Endothelial cell of umbilical vein (primary cell): ENCODE measurements at regions not wholly inside any gene's neighbourhood (a gene's known extent, or its start where the extent isn't known, plus 50 kb on each side); places are given as distances from the start of the nearest gene placed in this dataset.

Source experiments
- BruUV-seq: library from RNA; stranded (reverse); fragments of 400-500 nt; replicated peaks from 2 replicates; lab custom pipeline; 2021; lab: Mats Ljungman, UMichigan
- CTCF ChIA-PET: fragments of 300-600, 350-600 bp; sonication (Branson Sonifier 250); formaldehyde crosslinking; loops from one replicate; lab custom pipeline; 2021; ENCODE audit warnings: antibody characterized with exemption, inconsistent platforms; lab: Charles Lee
- POLR2A ChIA-PET: fragments of 300-600, 350-600 bp; sonication (Branson Sonifier 250); formaldehyde crosslinking; loops from one replicate; lab custom pipeline; 2021; ENCODE audit warnings: antibody characterized with exemption, inconsistent platforms; lab: Charles Lee
- DNase-seq: peaks from one replicate; pipeline ENCODE4 v3.0.0-alpha.2; 2011; ENCODE audit warnings: low read depth, low spot score
- FAIRE-seq: peaks from 2 replicates; lab custom pipeline; 2011; peaks lifted over from hg19 to GRCh38; lab: Jason Lieb, UNC
- H2AFZ ChIP-seq: 2 replicates; pipeline ENCODE4 v1.6.0; 2012; ENCODE audit warnings: low read depth, low read length, control low read depth, inconsistent platforms
- H3K27ac ChIP-seq: 2 replicates; pipeline ENCODE4 v1.5.1; 2011; ENCODE audit warnings: low read depth, mild to moderate bottlenecking, control low read depth, low read length, moderate library complexity; ENCODE audit not compliant: insufficient read depth
- H3K27me3 ChIP-seq, 2 experiments: 2 replicates each; pipeline versions ENCODE4 v1.6.0 to v1.6.1; 2011; ENCODE audit warnings: low read length in 2 of 2, mixed read lengths in 1 of 2; ENCODE audit not compliant: control insufficient read depth in 2 of 2, insufficient read depth in 2 of 2
- H3K36me3 ChIP-seq, 2 experiments: 2 replicates in 1 of 2; 3 replicates in 1 of 2; pipeline ENCODE4 v1.5.1; 2011; ENCODE audit warnings: low read length in 2 of 2, mild to moderate bottlenecking in 1 of 2, moderate library complexity in 1 of 2; ENCODE audit not compliant: control insufficient read depth in 2 of 2, insufficient read depth in 2 of 2; ENCODE audit errors: extremely low read depth in 1 of 2
- H3K4me1 ChIP-seq: 3 replicates; pipeline ENCODE4 v1.5.1; 2011; ENCODE audit warnings: mild to moderate bottlenecking, low read length; ENCODE audit not compliant: control insufficient read depth, insufficient read depth; ENCODE audit errors: extremely low read depth
- H3K4me2 ChIP-seq: 2 replicates; pipeline ENCODE4 v1.6.1; 2011; ENCODE audit warnings: low read length, control low read depth, mixed read lengths; ENCODE audit not compliant: insufficient read depth
- H3K4me3 ChIP-seq, 3 experiments: fragments of 200-600 bp in 1 of 3; sonication (generic), shearing (Covaris generic) in 1 of 3; replicated peaks in 1 of 3; 2 replicates each; pipeline ENCODE4 v1.5.1; 2011 to 2016; ENCODE audit warnings: control low read depth in 3 of 3, low read length in 3 of 3, mild to moderate bottlenecking in 2 of 3, inconsistent platforms in 1 of 3, low read depth in 1 of 3, moderate library complexity in 1 of 3; ENCODE audit not compliant: insufficient read depth in 1 of 3
- H3K79me2 ChIP-seq: 2 replicates; pipeline ENCODE4 v1.6.0; 2012; ENCODE audit warnings: low read length, inconsistent platforms; ENCODE audit not compliant: control insufficient read depth, insufficient read depth
- H3K9ac ChIP-seq: replicated peaks from 2 replicates; pipeline ENCODE3; 2011; ENCODE audit warnings: low read length, control low read depth; ENCODE audit not compliant: insufficient read depth; ENCODE audit errors: extremely low read depth
- H3K9me1 ChIP-seq: replicated peaks from 3 replicates; pipeline ENCODE4 v1.6.0; 2011; ENCODE audit warnings: mild to moderate bottlenecking, low read length; ENCODE audit not compliant: control insufficient read depth, insufficient read depth; ENCODE audit errors: extremely low read depth
- H3K9me3 ChIP-seq: replicated peaks from 2 replicates; pipeline ENCODE4 v1.5.1; 2012; ENCODE audit warnings: low read length, inconsistent platforms; ENCODE audit not compliant: control insufficient read depth, insufficient read depth
- H4K20me1 ChIP-seq: replicated peaks from 2 replicates; pipeline ENCODE3; 2011; ENCODE audit warnings: mild to moderate bottlenecking, low read length; ENCODE audit not compliant: control insufficient read depth, insufficient read depth; ENCODE audit errors: extremely low read depth
- EZH2 ChIP-seq: IDR thresholded peaks from 2 replicates; pipeline ENCODE4 v1.6.1; 2012; ENCODE audit warnings: borderline replicate concordance, low read depth, mild to moderate bottlenecking, moderate library complexity, low read length, inconsistent platforms; ENCODE audit not compliant: severe bottlenecking
- FOS ChIP-seq: IDR thresholded peaks from 2 replicates; pipeline ENCODE4 v1.6.1; 2011; ENCODE audit warnings: mild to moderate bottlenecking, low read length, moderate library complexity, borderline replicate concordance; ENCODE audit not compliant: insufficient read depth
- GATA2 ChIP-seq: IDR thresholded peaks from 2 replicates; pipeline ENCODE4 v1.7.0; 2011; ENCODE audit warnings: low read depth, mild to moderate bottlenecking, moderate library complexity, mixed read lengths, low read length; ENCODE audit not compliant: insufficient read length, insufficient read depth
- JUN ChIP-seq: IDR thresholded peaks from 2 replicates; pipeline ENCODE4 v1.6.1; 2011; ENCODE audit warnings: borderline replicate concordance, low read depth; ENCODE audit not compliant: insufficient read length, insufficient read depth
- MAX ChIP-seq: IDR thresholded peaks from 2 replicates; pipeline ENCODE4 v1.6.1; 2011; ENCODE audit not compliant: insufficient read depth, insufficient read length
- MYC ChIP-seq: IDR thresholded peaks from one replicate; pipeline ENCODE4 v1.6.1; 2011; ENCODE audit warnings: mild to moderate bottlenecking, low read depth, low read length
- POLR2A ChIP-seq: IDR thresholded peaks from 2 replicates; pipeline ENCODE4 v1.6.1; 2012; ENCODE audit warnings: low read depth, mild to moderate bottlenecking, control low read depth, low read length
- POLR2AphosphoS5 ChIP-seq: IDR thresholded peaks from 2 replicates; pipeline ENCODE4 v1.6.1; 2012; ENCODE audit warnings: low read depth, mild to moderate bottlenecking, control low read depth, low read length, moderate library complexity; ENCODE audit not compliant: insufficient read depth
- dilution Hi-C: fragments of 300-500 bp; cut with MboI; formaldehyde crosslinking; loops from one replicate; pipeline ENCODE4 v1.15.0; 2019; ENCODE audit warnings: low sequenced_read_pairs; ENCODE audit not compliant: extremely low pct_ligation_motif_present
- intact Hi-C: fragments of 100-400 bp; cut with micrococcal nuclease; formaldehyde crosslinking; loops from one replicate; pipeline ENCODE4 v1.10.0; 2022
- TF ChIP-seq, protein P1 (sequence below), 2 donors: IDR thresholded peaks; 1 replicate in 1 of 2; 2 replicates in 1 of 2; pipeline ENCODE4 v1.5.1; 2011; ENCODE audit warnings: low read length in 2 of 2, mild to moderate bottlenecking in 2 of 2, moderate library complexity in 2 of 2, control low read depth in 1 of 2, inconsistent platforms in 1 of 2, low read depth in 1 of 2; ENCODE audit not compliant: insufficient read depth in 1 of 2; ENCODE audit errors: extremely low read depth in 1 of 2

DNA sequence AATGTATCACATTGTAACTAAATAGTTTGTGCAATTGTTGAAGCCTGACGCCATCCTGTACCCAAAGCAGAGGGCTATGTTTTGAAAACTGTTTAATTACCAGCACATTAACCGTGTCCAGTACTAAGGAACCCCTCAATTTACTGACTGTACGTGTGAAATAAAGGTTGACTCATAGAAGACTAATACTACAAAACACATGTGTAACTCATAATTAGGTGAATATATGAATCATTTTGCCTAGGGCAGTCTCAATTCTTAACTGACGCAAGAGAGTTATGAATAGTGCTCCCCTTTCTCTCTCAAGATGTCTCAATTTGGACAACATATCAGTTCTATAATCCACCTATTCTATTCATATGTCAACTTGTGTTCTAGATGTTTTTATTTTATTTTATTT lies 558.4 kb downstream of the PRDM9 start:
- FAIRE-seq, result no peak

DNA sequence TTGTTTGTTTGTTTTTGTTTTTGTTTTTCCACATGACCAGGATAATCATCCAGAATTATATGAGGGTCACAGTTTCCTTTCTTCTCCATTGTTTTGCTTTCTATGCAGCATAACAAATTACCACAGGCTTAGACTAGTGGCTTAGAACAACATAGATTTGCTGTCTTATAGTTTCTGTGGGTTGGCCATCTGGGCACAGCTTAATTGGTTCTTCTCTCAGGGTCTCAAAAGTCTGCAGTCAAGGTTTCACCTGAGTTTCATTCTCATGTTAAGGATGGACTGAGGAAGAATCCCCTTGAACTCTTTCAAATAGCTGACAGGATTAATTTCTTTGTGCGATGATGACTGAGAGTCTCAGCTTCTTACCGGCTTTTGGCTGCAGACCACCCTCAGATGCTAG lies 559.8 kb downstream of the PRDM9 start:
- H3K27ac ChIP-seq, result no peak overlapping the region
- no peak overlapping the region for H3K4me2 ChIP-seq
- intact Hi-C loops, result no loop called here
- H3K4me1 ChIP-seq, result no peaks in the 10 kb centered on the region
- dilution Hi-C loops, result no loop called here
- no peaks in the 10 kb centered on the region for H3K9me1 ChIP-seq
- no TSS peak for BruUV-seq
- H3K79me2 ChIP-seq, result no peaks in the 10 kb centered on the region
- H4K20me1 ChIP-seq, result no peaks in the 10 kb centered on the region
- DNase-seq (no peak), FAIRE-seq (no peak)
- no peak overlapping the region for H3K9ac ChIP-seq
- no peaks in the 10 kb centered on the region for H3K27me3 ChIP-seq
- H2AFZ ChIP-seq, result no peak overlapping the region
- H3K9me3 ChIP-seq, result peaks cover 2% of the 10 kb centered on the region
- TF ChIP-seq POLR2AphosphoS5 (no peak), POLR2A (no peak), EZH2 (no peak), GATA2 (no peak), MYC (no peak), JUN (no peak), FOS (no peak), MAX (no peak)
- TF ChIP-seq, protein P1, sequence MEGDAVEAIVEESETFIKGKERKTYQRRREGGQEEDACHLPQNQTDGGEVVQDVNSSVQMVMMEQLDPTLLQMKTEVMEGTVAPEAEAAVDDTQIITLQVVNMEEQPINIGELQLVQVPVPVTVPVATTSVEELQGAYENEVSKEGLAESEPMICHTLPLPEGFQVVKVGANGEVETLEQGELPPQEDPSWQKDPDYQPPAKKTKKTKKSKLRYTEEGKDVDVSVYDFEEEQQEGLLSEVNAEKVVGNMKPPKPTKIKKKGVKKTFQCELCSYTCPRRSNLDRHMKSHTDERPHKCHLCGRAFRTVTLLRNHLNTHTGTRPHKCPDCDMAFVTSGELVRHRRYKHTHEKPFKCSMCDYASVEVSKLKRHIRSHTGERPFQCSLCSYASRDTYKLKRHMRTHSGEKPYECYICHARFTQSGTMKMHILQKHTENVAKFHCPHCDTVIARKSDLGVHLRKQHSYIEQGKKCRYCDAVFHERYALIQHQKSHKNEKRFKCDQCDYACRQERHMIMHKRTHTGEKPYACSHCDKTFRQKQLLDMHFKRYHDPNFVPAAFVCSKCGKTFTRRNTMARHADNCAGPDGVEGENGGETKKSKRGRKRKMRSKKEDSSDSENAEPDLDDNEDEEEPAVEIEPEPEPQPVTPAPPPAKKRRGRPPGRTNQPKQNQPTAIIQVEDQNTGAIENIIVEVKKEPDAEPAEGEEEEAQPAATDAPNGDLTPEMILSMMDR (IDR thresholded peaks at IDR 0.05; ENCODE audit: extremely low read depth in 1 of 2, insufficient read depth in 1 of 2, low read depth in 1 of 2, low read length in 2 of 2), result no peak
- CTCF ChIA-PET, result no interaction called here
- POLR2A ChIA-PET, result no interaction called here
- H3K36me3 ChIP-seq, result no peaks in the 10 kb centered on the region
- no peak overlapping the region for H3K4me3 ChIP-seq

More for the DNA sequence above, 558.4 kb downstream of the PRDM9 start:
- H3K79me2 ChIP-seq, result no peaks in the 10 kb centered on the region
- peaks cover 2% of the 10 kb centered on the region for H3K9me3 ChIP-seq
- H3K4me2 ChIP-seq, result no peak overlapping the region
- H3K9me1 ChIP-seq, result no peaks in the 10 kb centered on the region
- H3K4me1 ChIP-seq, result no peaks in the 10 kb centered on the region
- DNase-seq, result no peak
- H2AFZ ChIP-seq, result no peak overlapping the region
- TF ChIP-seq MAX, result no peak
- no peak for TF ChIP-seq EZH2
- no peak for TF ChIP-seq POLR2AphosphoS5
- TF ChIP-seq, protein P1 (IDR thresholded peaks at IDR 0.05; ENCODE audit: extremely low read depth in 1 of 2, insufficient read depth in 1 of 2, low read depth in 1 of 2, low read length in 2 of 2), result no peak
- no peak for TF ChIP-seq MYC
- TF ChIP-seq JUN, result no peak
- dilution Hi-C loops (no loop called here), intact Hi-C loops (no loop called here)
- no peak overlapping the region for H3K4me3 ChIP-seq
- H3K27me3 ChIP-seq, result no peaks in the 10 kb centered on the region
- no peak overlapping the region for H3K27ac ChIP-seq
- no TSS peak for BruUV-seq
- ChIA-PET CTCF (no interaction called here), POLR2A (no interaction called here)
- no peak overlapping the region for H3K9ac ChIP-seq
- no peaks in the 10 kb centered on the region for H4K20me1 ChIP-seq
- no peaks in the 10 kb centered on the region for H3K36me3 ChIP-seq
